T-helper 1 cell treated with Interleukin-12 subunit alpha and Interleukin-12 subunit beta and Interleukin-4 antibody, amounts not matched to agents 30 μg/mL and 1 μg/mL, for 36 hours (primary cell): ENCODE measurements at regions not wholly inside any gene's neighbourhood (a gene's known extent, or its start where the extent isn't known, plus 50 kb on each side); places are given as distances from the start of the nearest gene placed in this dataset.

Experiments used
- H3K27ac Mint-ChIP-seq: one replicate; pipeline ENCODE4 v1.8.0; 2021; ENCODE audit warnings: mild to moderate bottlenecking, mixed read lengths
- H3K27me3 Mint-ChIP-seq: one replicate; pipeline ENCODE4 v1.8.0; 2021; ENCODE audit warnings: low read depth, mixed read lengths
- H3K36me3 Mint-ChIP-seq: one replicate; pipeline ENCODE4 v1.8.0; 2021; ENCODE audit warnings: low read depth, mixed read lengths
- H3K4me1 Mint-ChIP-seq: one replicate; pipeline ENCODE4 v1.8.0; 2021; ENCODE audit warnings: low read depth, mixed read lengths
- H3K4me3 Mint-ChIP-seq: one replicate; pipeline ENCODE4 v1.8.0; 2021; ENCODE audit warnings: mild to moderate bottlenecking, moderate library complexity, mixed read lengths
- H3K9me3 Mint-ChIP-seq: one replicate; pipeline ENCODE4 v1.8.0; 2021; ENCODE audit warnings: mixed read lengths

GRCh38 chr16:65837464-65837863 lies 529.0 kb upstream of the CDH5 start:
- H3K4me1 Mint-ChIP-seq: no peaks in the 10 kb centered on the region
- no peaks in the 10 kb centered on the region for H3K36me3 Mint-ChIP-seq
- no peaks in the 10 kb centered on the region for H3K9me3 Mint-ChIP-seq
- H3K4me3 Mint-ChIP-seq: no peak overlapping the region
- H3K27me3 Mint-ChIP-seq: no peaks in the 10 kb centered on the region
- H3K27ac Mint-ChIP-seq: no peak overlapping the region

DNA sequence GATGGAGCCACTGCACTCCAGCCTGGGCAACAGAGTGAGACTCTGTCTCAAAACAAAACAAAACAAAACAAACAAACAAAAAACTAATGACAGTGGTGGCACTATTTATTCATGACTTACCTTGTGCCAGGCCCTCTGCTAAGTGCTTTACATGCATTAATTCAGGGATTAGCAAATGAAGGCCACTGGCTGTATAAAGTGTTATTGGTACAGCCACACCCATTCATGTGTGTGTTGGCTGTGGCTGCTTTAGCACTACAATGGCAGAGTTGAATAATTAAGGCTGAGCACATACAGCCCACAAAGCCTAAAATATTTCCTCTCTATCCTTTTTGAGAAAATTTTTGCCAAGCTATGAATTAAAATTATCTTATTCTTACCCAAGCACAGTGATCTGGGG lies 531.8 kb upstream of the CDH5 start:
- Mint-ChIP-seq H3K9me3 (no peaks in the 10 kb centered on the region), H3K4me1 (no peaks in the 10 kb centered on the region), H3K4me3 (no peak overlapping the region), H3K36me3 (no peaks in the 10 kb centered on the region), H3K27ac (no peak overlapping the region), H3K27me3 (no peaks in the 10 kb centered on the region)

DNA sequence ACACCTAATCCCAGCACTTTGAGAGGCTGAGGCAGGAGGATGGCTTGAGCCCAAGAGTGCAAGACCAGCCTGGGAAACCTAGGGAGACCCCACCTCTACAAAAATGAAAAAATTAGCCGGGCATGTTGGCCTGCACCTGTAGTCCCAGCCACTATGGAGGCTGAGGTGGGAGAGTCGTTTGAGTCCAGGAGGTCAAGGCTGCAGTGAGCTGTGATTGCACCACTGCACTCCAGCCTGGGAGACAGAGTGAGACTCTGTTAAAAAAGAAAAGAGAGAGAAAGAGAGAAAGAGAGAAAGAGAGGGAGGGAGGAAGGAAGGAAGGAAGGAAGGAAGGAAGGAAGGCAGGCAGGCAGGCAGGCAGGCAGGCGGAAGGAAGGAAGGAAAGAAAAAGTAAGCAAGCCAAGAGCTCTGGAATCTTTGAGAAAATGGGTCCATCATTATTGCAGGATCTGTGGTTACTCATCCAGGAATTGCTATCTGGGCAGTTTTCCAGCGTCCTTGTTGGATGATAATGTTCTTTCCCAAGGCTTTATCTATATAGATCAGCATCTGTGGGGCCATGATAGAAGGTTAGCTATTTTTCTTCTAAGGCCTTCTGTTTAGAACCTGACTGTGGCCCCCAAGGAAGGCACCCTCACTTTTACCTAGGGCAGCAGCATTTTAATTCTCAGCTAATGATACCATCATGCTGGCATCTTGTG lies 533.2 kb upstream of the CDH5 start:
- no peak overlapping the region for H3K4me3 Mint-ChIP-seq
- H3K27ac Mint-ChIP-seq: no peak overlapping the region
- H3K9me3 Mint-ChIP-seq: no peaks in the 10 kb centered on the region
- H3K4me1 Mint-ChIP-seq: no peaks in the 10 kb centered on the region
- no peaks in the 10 kb centered on the region for H3K36me3 Mint-ChIP-seq
- no peaks in the 10 kb centered on the region for H3K27me3 Mint-ChIP-seq

DNA sequence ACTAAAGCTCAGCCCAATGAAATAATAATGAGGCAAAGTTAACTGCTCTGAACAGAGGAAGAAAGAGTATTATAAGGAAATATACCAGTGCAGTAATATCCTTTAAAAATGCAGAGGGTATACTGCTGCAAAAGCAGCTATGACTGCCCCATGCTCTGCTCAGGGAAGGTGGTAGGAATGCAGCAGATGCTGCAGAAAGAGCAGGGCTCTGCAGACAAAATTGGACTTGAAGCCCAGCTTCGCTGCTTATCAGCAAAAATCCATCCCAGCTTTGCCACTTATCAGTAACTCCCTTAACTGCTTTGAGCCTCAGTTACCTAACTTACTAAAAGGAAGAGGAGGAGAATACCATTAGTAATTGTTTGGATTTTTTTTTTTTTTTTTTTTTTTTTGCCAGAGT lies 533.8 kb upstream of the CDH5 start:
- H3K9me3 Mint-ChIP-seq: no peaks in the 10 kb centered on the region
- H3K27me3 Mint-ChIP-seq: no peaks in the 10 kb centered on the region
- no peaks in the 10 kb centered on the region for H3K36me3 Mint-ChIP-seq

GRCh38 chr16:65831903-65832666 lies 534.4 kb upstream of the CDH5 start:
- Mint-ChIP-seq H3K4me1 (no peaks in the 10 kb centered on the region), H3K9me3 (no peaks in the 10 kb centered on the region), H3K27ac (no peak overlapping the region), H3K27me3 (no peaks in the 10 kb centered on the region), H3K36me3 (no peaks in the 10 kb centered on the region), H3K4me3 (no peak overlapping the region)

More for the DNA sequence above, 533.8 kb upstream of the CDH5 start:
- no peak overlapping the region for H3K27ac Mint-ChIP-seq
- H3K4me1 Mint-ChIP-seq: no peaks in the 10 kb centered on the region
- H3K4me3 Mint-ChIP-seq: no peak overlapping the region

GRCh38 chr16:65829076-65829475 lies 537.4 kb upstream of the CDH5 start:
- Mint-ChIP-seq H3K27ac (no peak overlapping the region), H3K27me3 (no peaks in the 10 kb centered on the region), H3K9me3 (peaks cover 2% of the 10 kb centered on the region), H3K4me1 (no peaks in the 10 kb centered on the region), H3K4me3 (no peak overlapping the region), H3K36me3 (no peaks in the 10 kb centered on the region)

DNA sequence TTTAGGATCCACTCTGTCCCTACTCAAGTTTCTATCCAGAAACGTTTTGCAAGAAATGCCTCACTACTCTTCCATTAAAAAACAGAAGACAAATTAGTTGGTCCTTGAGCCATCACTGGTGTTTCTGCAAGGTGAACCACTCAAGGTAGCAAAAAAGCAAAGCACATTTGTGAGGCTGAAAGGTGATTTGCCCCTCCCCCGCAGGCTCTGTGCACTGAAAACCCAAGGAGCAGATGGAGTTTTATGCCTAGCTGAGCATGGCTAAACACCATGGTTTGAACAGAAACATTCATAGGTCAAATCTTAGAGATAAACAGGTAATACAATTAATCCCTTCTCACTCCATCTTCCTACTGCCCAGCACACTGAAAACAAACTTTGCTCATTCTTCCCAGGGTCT lies 538.2 kb upstream of the CDH5 start:
- no peaks in the 10 kb centered on the region for H3K36me3 Mint-ChIP-seq
- H3K4me3 Mint-ChIP-seq: no peak overlapping the region
- H3K9me3 Mint-ChIP-seq: peaks cover 2% of the 10 kb centered on the region
- no peak overlapping the region for H3K27ac Mint-ChIP-seq
- H3K4me1 Mint-ChIP-seq: no peaks in the 10 kb centered on the region
- no peaks in the 10 kb centered on the region for H3K27me3 Mint-ChIP-seq

DNA sequence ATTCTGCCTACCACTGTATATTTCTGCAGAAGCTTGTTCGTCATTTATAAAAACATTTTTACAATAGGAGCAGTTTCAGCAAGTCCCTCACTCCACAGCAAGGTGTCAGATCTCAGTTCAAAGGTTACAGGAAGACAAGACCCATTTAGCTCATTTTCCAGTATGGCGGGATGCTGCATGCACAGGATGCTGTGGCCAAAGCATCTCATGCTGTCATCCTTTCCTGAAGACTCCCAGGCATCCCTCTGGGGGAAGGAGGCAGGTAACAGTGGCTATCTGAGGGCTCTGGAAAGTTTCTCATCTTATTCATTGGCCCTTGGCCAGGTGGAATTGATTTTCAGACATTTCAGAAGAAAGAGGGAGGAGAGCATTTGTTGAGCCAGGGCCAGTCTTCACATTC lies 539.3 kb upstream of the CDH5 start:
- no peak overlapping the region for H3K4me3 Mint-ChIP-seq
- peaks cover 2% of the 10 kb centered on the region for H3K9me3 Mint-ChIP-seq
- no peaks in the 10 kb centered on the region for H3K4me1 Mint-ChIP-seq

GRCh38 chr16:65825191-65825856 lies 541.2 kb upstream of the CDH5 start:
- Mint-ChIP-seq H3K9me3 (peaks cover 2% of the 10 kb centered on the region), H3K27ac (no peak overlapping the region), H3K27me3 (no peaks in the 10 kb centered on the region), H3K4me3 (no peak overlapping the region), H3K36me3 (no peaks in the 10 kb centered on the region), H3K4me1 (no peaks in the 10 kb centered on the region)

More for the DNA sequence above, 539.3 kb upstream of the CDH5 start:
- Mint-ChIP-seq H3K27ac (no peak overlapping the region), H3K36me3 (no peaks in the 10 kb centered on the region), H3K27me3 (no peaks in the 10 kb centered on the region)

- Mint-ChIP-seq H3K9me3 (peaks cover 2% of the 10 kb centered on the region), H3K27me3 (no peaks in the 10 kb centered on the region), H3K4me1 (no peaks in the 10 kb centered on the region), H3K4me3 (no peak overlapping the region), H3K27ac (no peak overlapping the region), H3K36me3 (no peaks in the 10 kb centered on the region)
Measured at GRCh38 chr16:65822148-65822547, 544.3 kb upstream of the CDH5 start.

GRCh38 chr16:65819136-65819898 lies 547.2 kb upstream of the CDH5 start:
- Mint-ChIP-seq H3K4me1 (no peaks in the 10 kb centered on the region), H3K27ac (no peak overlapping the region), H3K27me3 (no peaks in the 10 kb centered on the region), H3K4me3 (no peak overlapping the region), H3K9me3 (no peaks in the 10 kb centered on the region), H3K36me3 (no peaks in the 10 kb centered on the region)

DNA sequence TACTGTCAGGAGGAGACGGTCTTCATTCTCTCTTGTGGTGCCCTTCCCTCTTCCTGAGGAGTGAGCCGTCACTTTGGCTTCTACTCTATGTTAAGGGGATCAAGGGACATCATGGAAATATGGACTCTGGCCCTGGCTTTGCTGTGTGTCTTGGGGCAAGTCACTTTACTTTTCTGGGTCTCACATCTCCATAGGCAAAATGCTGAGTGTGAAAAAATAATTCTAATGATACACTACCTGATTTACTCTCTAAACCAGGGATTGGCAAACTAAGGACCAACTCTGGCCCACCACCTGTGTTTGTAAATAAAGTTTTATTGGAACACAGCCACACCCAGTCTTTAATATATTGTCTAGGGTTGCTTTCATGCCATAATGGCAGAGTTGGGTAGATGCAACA lies 548.7 kb upstream of the CDH5 start:
- H3K27me3 Mint-ChIP-seq: no peaks in the 10 kb centered on the region
- H3K4me1 Mint-ChIP-seq: no peaks in the 10 kb centered on the region
- H3K9me3 Mint-ChIP-seq: no peaks in the 10 kb centered on the region
- no peak overlapping the region for H3K27ac Mint-ChIP-seq
- no peak overlapping the region for H3K4me3 Mint-ChIP-seq
- H3K36me3 Mint-ChIP-seq: no peaks in the 10 kb centered on the region

DNA sequence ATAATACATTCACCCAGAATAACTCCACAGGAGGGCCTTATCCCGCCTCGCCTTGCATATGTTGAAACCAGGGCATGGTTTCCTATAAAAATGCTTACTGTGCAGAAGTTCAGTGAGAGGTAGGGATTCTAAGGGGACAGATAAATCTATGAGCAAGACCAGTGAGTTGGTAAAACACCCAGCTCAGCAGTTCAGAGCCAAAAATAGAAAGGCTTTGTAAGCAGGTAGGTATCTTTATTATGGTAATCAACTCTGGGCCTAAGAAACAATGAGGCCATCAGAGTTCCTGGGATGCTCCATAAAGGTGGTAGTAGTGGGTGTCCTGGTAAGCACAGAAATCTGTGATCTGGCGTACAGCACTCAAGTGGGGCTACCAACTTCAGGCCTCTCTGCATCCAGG lies 549.4 kb upstream of the CDH5 start:
- Mint-ChIP-seq H3K36me3 (no peaks in the 10 kb centered on the region), H3K9me3 (no peaks in the 10 kb centered on the region), H3K27ac (no peak overlapping the region), H3K4me3 (no peak overlapping the region), H3K4me1 (no peaks in the 10 kb centered on the region), H3K27me3 (no peaks in the 10 kb centered on the region)

GRCh38 chr16:65816556-65816955 lies 549.9 kb upstream of the CDH5 start:
- Mint-ChIP-seq H3K27ac (no peak overlapping the region), H3K4me1 (no peaks in the 10 kb centered on the region), H3K9me3 (no peaks in the 10 kb centered on the region), H3K27me3 (no peaks in the 10 kb centered on the region), H3K4me3 (no peak overlapping the region), H3K36me3 (no peaks in the 10 kb centered on the region)
